ENCODE measurements at regions not wholly inside any gene's neighbourhood (a gene's known extent, or its start where the extent isn't known, plus 50 kb on each side); places are given as distances from the start of the nearest gene placed in this dataset.

DNA sequence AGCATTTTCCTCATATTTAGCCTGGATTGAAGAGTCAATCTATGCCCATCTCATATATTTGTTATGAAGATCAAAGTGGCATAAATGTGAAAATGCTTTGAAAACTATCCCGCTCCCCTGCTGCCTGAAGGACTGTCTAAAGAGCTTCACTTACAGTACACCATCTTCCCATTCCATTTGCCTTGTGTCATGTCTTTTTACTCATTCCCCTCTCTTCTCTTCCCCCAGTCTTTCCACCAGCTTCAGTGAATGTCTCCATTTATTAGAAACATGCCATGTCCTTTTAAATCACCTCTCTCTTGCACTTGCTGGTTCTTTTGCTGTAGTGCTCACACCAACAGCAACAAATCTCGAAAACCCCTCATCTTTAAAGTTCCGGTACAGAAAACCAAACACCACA is 192.7 kb upstream of the SGCD start:
- TF ChIP-seq, protein P1, sequence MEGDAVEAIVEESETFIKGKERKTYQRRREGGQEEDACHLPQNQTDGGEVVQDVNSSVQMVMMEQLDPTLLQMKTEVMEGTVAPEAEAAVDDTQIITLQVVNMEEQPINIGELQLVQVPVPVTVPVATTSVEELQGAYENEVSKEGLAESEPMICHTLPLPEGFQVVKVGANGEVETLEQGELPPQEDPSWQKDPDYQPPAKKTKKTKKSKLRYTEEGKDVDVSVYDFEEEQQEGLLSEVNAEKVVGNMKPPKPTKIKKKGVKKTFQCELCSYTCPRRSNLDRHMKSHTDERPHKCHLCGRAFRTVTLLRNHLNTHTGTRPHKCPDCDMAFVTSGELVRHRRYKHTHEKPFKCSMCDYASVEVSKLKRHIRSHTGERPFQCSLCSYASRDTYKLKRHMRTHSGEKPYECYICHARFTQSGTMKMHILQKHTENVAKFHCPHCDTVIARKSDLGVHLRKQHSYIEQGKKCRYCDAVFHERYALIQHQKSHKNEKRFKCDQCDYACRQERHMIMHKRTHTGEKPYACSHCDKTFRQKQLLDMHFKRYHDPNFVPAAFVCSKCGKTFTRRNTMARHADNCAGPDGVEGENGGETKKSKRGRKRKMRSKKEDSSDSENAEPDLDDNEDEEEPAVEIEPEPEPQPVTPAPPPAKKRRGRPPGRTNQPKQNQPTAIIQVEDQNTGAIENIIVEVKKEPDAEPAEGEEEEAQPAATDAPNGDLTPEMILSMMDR (conservative IDR thresholded peaks at IDR 0.05): no peak
- TF ChIP-seq EZH2 (IDR thresholded peaks at IDR 0.05; ENCODE audit: low read depth): no peak

Data from PC-9 (cell line).